PC-3 (cell line): ENCODE measurements at regions not wholly inside any gene's neighbourhood (a gene's known extent, or its start where the extent isn't known, plus 50 kb on each side); places are given as distances from the start of the nearest gene placed in this dataset.

Experiments used
- CTCF ChIP-seq: fragments of 300-600 bp; sonication (generic); conservative IDR thresholded peaks from 2 replicates; pipeline ENCODE4 v1.5.1; 2017; ENCODE audit warnings: antibody characterized with exemption, low read depth, mild to moderate bottlenecking, low read length
- EZH2 ChIP-seq: fragments of 300-600 bp; sonication (generic); IDR thresholded peaks from one replicate; pipeline ENCODE4 v1.6.1; 2017; ENCODE audit warnings: antibody characterized with exemption, mild to moderate bottlenecking, low read length; ENCODE audit not compliant: unreplicated experiment

- TF ChIP-seq CTCF (no peak), EZH2 (no peak)
Observed at GRCh38 chr3:13747627-13748026, 132.2 kb downstream of the WNT7A start.
